HG03280 (cell line): ENCODE measurements at regions not wholly inside any gene's neighbourhood (a gene's known extent, or its start where the extent isn't known, plus 50 kb on each side); places are given as distances from the start of the nearest gene placed in this dataset.

Experiments used
- ATAC-seq: cut with Tn5 transposase; IDR thresholded peaks from one replicate; pipeline ENCODE4 v1.9.1; 2021; ENCODE audit warnings: mild to moderate bottlenecking, moderate library complexity; ENCODE audit not compliant: unreplicated experiment

DNA sequence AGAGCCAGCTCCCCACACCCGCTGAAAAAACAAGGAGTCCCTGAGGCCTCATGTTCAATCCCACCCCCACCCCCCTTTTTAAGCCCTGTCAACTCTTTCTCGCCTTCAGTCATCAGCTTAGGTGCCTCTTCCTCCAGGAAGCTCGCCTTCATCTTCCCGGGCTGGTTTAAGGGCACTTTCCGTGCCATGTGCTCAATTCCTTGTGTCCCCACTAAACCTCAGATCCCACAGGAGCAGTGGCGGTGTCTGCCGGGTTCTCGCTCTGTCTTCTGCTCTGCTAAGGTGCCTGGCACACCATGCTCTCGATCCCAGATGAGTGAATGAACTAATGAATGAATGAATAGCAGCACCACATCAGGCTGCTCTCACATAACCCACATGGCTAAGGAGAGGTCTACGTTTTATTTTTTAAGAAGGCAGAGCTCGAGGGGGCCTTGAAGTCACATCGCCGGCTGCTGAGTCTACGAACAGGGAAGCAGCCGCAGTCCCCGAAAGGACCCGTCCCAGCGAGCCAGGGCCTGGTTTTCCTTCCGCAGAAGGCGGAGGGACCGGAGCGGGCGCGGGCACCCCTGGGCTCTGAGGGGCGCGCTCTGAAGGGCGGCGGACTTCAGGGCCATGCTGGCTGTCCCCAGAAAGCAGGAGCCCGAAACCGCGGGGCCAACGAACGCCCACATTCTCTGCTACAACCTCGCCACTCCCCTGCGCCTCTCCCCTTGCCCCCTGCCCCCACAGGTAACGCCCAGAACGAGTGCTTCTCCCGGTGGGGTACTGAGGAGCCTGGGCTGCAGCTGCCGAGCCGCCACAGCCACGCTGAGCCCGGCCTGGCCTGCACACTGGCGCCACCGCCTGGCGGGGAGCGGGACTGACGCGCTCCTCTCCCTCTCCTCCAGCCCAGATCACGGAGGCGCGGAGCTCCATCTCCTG is 73.4 kb upstream of the KCNMA1 start:
- peak; percentile 91 for ATAC-seq

DNA sequence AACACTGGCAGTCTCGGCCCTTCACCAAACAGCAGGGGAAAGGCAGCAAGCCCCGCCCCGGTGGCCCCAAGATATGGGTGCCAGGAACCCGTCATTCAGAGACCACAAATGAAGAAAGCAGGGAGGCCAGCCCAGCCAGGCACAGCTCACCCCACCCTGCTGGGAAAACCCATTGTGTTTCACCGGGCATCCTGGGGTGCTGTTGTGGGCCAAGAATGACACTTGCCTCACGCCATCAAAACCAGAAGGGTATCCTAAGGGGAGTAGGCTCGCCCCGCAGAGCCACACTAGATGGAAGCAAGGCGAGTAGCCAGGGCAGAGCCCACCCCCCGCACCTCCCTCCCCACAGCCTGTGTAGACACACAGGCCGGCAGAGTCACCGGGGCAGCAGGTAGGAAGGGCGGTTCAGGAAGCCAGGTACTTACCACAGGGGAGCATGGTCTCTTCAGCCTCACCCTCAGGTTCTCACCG is 72.5 kb upstream of the KCNMA1 start:
- ATAC-seq, result no peak

DNA sequence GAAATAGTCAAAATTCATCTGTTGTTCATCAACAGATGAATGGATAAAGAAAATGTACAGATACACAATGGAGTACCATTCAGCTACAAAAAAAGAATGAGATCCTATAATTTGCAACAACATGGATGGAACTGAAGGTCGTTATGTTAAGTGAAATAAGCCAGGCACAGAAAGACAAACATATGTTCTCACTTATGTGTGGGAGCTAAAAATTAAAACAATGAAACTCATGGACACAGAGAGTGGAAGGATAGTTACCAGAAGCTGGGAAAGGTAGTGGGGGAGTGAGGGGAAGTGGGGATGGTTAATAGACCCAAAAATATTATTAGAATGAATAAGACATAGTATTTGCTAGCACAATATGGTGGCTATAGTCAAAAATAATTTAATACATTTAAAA is 70.0 kb upstream of the KCNMA1 start:
- ATAC-seq, result no peak

- ATAC-seq, result no peak
Observed at GRCh38 chr10:77702166-77702565, 64.6 kb upstream of the KCNMA1 start.

- no peak for ATAC-seq
Observed at GRCh38 chr10:77700086-77700485, 62.5 kb upstream of the KCNMA1 start.

- no peak for ATAC-seq
Observed at GRCh38 chr10:77699080-77699645, 61.6 kb upstream of the KCNMA1 start.

DNA sequence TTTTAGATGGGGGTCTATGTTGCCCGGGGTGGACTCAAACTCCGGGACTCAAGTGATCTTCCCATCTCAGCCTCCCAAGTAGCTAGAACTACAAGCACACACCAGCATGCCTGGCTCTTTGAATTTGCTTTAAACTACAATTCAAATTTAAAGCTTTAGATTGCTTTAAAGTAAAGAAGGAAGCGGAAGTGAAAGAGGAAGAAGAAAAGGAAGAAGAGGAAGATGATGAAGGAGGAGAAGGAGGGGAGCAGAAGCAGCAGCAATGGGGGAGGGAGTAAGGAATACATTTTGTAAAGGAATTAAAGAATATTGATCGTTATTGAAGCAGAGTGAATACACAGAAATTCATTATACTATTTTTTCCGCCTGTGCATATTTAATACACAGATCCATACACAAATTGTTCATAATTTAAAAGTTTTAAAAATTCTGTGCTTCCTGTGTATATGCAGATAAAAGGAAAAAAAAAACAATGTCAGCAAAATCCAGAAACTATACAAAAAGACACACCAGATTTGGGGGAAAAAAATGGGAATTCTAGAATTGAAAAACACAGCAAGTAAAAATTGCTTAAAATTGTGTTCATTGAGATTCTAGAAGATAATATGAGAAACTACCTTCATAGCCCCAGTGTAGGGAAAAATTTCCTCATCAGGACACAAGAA is 60.8 kb upstream of the KCNMA1 start:
- no peak for ATAC-seq

GRCh38 chr10:77696584-77696983 is 59.0 kb upstream of the KCNMA1 start:
- ATAC-seq, result no peak

GRCh38 chr10:77695186-77695585 is 57.6 kb upstream of the KCNMA1 start:
- no peak for ATAC-seq

DNA sequence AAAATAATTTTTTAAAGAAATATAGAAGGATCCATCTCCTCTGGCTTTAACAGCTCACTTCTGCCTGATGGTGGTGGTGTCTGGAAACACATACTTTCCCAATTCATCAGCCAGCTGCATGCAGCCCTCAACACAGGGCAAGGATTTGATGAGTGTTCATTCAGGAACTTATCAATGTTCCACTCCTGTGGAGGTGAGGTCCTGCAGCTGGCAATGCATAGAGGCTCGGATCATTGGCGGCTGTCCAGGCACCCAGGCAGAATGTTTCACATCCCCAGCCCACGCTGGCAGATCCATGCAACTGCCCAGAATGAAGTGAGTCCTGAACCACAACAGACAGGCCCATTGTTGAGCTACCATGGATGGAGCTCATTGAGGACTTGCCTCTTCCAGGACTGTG is 55.2 kb upstream of the KCNMA1 start:
- ATAC-seq, result no peak

GRCh38 chr10:77689339-77689738 is 51.7 kb upstream of the KCNMA1 start:
- ATAC-seq, result no peak

DNA sequence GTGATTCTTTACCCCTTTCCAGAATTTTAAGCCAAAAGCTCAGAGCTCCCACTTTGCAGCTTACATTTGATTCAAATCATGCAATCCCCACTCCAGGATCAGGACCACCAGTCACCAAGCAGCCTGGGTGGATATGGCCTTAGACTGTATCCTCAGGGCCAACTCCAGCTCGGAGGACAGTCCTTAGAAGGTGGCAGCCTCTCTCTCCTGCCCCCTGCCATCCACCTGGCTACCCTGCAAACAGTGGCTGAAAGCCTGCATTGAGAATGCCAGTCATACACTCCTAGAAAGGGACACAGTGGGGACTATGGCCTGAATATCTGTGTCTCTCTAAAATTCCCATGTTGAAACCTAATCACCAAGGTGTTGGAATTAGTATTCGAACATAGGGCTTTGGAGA is 50.0 kb upstream of the KCNMA1 start:
- ATAC-seq, result no peak
